C4-2B (cell line): ENCODE measurements at regions not wholly inside any gene's neighbourhood (a gene's known extent, or its start where the extent isn't known, plus 50 kb on each side); places are given as distances from the start of the nearest gene placed in this dataset.

Source experiments
- H3K27ac ChIP-seq: fragments of 450-650 bp; 2 replicates; pipeline ENCODE4 v1.5.1; 2017
- CTCF ChIP-seq: fragments of 450-650 bp; conservative IDR thresholded peaks from 2 replicates; pipeline ENCODE4 v1.5.1; 2017; ENCODE audit warnings: mild to moderate bottlenecking
- ZFX ChIP-seq: fragments of 450-650 bp; IDR thresholded peaks from 2 replicates; pipeline ENCODE4 v1.6.1; 2017

GRCh38 chr2:611519-611918, 65.7 kb downstream of the TMEM18 start:
- H3K27ac ChIP-seq, result no peak overlapping the region
- TF ChIP-seq CTCF, result no peak
- no peak for TF ChIP-seq ZFX

GRCh38 chr2:610491-610890, 66.7 kb downstream of the TMEM18 start:
- TF ChIP-seq CTCF (no peak), ZFX (no peak)
- H3K27ac ChIP-seq, result no peak overlapping the region

- no peak overlapping the region for H3K27ac ChIP-seq
- TF ChIP-seq ZFX (no peak), CTCF (no peak)
Measured at GRCh38 chr2:609881-610280, 67.3 kb downstream of the TMEM18 start.

- no peak overlapping the region for H3K27ac ChIP-seq
- TF ChIP-seq ZFX (no peak), CTCF (no peak)
Measured at GRCh38 chr2:609449-609848, 67.8 kb downstream of the TMEM18 start.

- TF ChIP-seq CTCF (no peak), ZFX (no peak)
- no peak overlapping the region for H3K27ac ChIP-seq
Measured at GRCh38 chr2:608711-609110, 68.5 kb downstream of the TMEM18 start.

GRCh38 chr2:608297-608696, 68.9 kb downstream of the TMEM18 start:
- TF ChIP-seq ZFX (no peak), CTCF (no peak)
- H3K27ac ChIP-seq, result no peak overlapping the region

GRCh38 chr2:607709-608108, 69.5 kb downstream of the TMEM18 start:
- TF ChIP-seq ZFX (no peak), CTCF (no peak)
- no peak overlapping the region for H3K27ac ChIP-seq
